Left hindlimb (tissue), 1 donor: ENCODE measurements at regions not wholly inside any gene's neighbourhood (a gene's known extent, or its start where the extent isn't known, plus 50 kb on each side); places are given as distances from the start of the nearest gene placed in this dataset.
"Not testable (repeated sequence)": the region's sequence is repeated elsewhere in the genome, so short reads cannot be mapped to it uniquely, and the experiment has no call there.

Experiments used
- DNase-seq: peaks from one replicate; pipeline ENCODE4 v3.0.0-alpha.2; 2018

GRCh38 chr2:53096351-53096750 is 671.3 kb upstream of the CHAC2 start:
- no peak for DNase-seq

- no peak for DNase-seq
These were observed 671.9 kb upstream of the CHAC2 start for GRCh38 chr2:53095664-53096063.

GRCh38 chr2:53095227-53095626 is 672.4 kb upstream of the CHAC2 start:
- DNase-seq: no peak

- no peak for DNase-seq
These were observed 674.2 kb upstream of the CHAC2 start for GRCh38 chr2:53093355-53093754.

DNA sequence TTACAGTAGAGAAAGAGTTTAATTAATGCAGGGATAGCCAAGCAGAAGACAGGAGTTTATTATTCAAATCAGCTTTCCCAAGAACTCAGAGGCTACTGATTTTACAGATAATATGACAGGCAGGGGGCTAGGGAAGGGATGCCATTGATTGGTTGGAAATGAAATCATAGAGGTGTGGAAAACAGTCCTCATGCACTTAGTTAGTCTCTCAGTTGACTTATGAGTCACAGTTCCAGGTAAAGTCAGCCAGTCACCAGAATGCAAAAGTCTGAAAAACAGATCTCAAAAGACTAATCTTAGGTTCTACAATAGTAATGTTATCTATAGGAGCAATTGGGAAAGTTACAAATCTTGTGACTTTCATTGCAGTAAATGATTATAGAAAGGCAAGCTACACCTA is 676.4 kb upstream of the CHAC2 start:
- DNase-seq: no peak

- no peak for DNase-seq
These were observed 679.6 kb upstream of the CHAC2 start for GRCh38 chr2:53087874-53088461.

DNA sequence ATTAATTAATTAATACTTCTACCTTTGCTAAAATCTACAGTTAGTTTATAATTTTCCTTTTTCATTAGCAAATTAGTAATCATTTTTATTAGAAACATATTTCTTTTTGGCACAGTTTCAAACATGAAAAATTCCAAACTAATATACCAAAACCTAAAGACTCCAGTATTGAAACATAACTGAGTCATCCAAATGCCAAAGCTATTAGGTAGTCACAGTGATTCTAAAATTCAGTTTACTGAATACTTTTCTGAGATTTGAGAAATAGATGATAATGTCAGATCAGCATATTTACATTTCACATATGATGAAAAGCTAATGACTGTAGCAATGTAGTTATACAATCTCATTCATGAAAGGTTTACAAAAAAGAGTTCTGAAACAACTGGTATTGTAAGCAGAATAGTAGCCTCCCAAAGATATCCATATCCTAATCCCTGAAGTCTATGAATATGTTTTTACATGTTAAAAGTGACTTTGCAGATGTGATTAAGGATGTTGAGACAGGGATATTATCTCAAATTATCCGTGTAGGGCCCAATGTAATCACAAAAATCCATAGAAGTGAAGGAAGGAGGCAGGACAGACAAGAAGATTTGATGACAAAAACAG is 680.2 kb upstream of the CHAC2 start:
- no peak for DNase-seq

DNA sequence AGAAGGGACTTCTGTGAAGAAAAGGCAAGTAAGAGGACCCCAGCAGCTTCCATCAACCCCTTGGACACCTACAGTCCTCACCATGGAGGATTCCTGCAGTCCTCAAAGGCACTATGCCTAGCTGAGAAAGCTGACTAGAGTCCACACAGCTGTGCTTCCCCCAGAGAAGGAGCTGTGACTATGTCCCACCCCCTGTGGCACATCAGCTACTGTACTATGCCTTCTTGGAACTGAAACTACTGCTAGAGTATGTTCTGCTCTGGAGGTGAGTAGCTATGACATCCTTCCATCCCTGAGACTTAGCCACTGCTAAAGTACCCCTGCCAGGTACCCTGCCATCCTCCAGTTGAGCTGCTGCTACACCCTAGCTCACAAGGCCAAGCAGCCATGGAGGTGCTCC is 690.2 kb upstream of the CHAC2 start:
- DNase-seq: no peak

- DNase-seq: no peak
These were observed 691.8 kb upstream of the CHAC2 start for GRCh38 chr2:53075760-53076159.

- DNase-seq: no peak
These were observed 700.1 kb upstream of the CHAC2 start for GRCh38 chr2:53067533-53067932.

DNA sequence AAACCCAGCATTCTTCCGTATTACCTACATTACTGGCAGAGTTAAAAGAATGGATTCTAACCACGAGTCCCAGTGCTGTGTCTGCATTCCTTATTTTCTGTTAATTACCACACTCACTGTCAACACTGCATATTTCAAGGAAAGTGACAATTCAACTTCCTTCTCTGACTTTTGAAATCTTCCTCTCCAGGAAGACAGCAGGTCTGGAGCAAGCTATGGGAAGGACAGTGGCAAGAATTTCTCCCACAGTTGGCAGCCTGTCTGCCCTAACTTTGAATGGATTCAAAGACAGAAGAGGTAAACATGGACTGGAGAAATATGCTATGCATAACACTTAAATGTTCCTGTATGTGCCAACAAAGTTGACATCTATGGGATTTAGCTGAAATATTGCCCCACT is 700.5 kb upstream of the CHAC2 start:
- no peak for DNase-seq

DNA sequence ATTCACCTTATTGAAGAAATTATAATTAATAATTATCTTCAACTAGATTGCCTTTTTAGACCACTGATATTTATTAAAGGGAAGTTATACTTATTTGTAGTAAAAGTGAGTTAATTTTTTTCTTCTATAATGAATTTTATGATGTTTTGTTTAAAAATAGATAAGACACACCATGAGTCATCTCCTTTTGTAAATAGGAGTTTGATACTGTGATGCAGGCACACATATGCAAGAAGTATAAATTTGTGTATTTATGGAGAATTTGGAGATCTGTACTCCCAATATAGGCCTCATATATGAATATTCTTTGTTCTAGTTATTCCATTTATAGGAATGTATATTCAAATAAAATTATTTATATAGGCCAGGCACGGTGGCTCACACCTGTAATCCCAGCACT is 703.5 kb upstream of the CHAC2 start:
- no peak for DNase-seq

- no peak for DNase-seq
These were observed 709.1 kb upstream of the CHAC2 start for GRCh38 chr2:53058526-53058925.

DNA sequence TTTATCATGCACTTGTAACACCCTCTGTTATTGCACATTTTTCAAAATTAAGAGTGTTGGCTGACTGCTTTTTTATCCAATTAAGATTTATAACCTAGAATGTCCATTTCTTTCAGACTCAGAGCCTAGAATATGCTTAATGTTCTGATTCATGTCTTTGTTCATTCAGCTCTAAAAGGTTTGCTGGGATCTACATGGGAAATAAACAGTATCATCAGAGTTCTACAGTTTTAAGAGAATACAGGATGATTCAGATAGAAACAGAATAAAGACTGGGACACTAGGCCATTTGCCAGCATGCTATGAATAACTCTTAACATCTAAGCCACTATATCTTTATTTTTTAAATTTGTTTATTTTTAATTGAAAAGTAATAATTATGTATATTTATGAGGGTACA is 713.7 kb upstream of the CHAC2 start:
- DNase-seq: no peak

DNA sequence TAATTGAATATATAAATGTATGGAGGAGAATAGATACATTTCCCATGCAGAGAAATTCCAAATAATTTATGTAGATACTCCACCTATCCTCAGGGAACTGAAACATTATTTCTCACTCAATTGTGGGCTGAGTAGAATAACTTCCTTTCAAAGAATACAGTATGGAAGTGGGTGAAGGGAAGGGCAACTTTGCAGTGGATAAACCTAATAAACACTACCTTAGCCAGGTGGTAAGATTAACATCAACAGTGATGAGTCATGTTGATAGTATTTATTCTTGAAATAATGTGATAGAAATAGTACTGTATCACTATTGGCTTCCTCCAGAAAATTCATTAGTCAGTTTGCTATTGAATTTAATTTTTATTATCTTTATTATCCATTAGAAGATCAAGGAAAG is 716.4 kb upstream of the CHAC2 start:
- no peak for DNase-seq

DNA sequence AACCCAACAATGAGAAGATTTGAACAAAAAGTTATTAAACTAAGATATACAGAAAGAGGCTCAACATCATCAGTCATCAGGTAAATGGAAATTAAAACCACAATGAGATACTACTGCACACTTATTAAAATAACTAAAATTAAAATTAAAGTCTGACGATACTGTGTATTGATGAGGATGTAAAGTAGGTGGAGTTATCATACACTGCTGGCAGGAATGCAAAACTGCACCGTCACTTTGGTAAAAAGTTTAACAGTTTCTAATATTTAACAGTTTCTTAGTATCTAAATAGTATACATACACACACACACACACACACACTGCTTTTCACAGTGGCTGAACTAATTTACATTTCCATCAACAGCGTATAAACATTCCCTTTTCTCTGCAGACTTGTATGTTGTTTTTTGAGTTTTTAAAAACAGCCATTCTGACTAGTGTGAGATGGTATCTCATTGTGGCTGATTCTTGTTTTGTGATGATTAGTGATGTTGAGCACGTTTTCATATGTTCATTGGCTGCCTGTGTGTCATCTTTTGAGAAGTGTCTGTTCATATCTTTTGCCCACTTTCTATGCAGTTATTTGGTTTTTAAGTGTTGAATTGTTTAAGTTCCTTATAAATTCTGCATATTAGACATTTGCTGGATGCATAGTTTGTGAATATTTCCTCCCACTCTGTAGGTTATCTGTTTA is 726.9 kb upstream of the CHAC2 start:
- DNase-seq: no peak

GRCh38 chr2:53036196-53036595 is 731.4 kb upstream of the CHAC2 start:
- DNase-seq: no peak

- no peak for DNase-seq
These were observed 732.5 kb upstream of the CHAC2 start for GRCh38 chr2:53035153-53035552.

DNA sequence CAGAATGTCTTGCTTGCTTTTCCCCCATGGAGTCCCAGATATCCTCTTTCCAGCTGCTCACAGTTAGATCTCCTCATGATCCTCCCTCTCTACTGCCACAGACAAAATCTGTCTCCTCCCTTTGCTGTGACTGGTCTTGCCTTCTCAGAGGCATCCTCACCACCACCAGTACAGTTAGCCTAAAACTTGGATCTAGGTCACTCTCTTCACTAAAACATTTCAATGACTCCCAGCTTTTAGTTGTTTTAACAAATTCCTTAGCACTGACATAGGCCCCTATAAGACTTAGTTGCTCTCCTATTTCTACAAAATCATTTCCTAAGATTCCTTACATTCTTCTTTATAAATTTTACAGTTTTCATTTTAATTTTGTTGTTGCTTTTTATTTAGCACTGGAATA is 734.2 kb upstream of the CHAC2 start:
- no peak for DNase-seq

DNA sequence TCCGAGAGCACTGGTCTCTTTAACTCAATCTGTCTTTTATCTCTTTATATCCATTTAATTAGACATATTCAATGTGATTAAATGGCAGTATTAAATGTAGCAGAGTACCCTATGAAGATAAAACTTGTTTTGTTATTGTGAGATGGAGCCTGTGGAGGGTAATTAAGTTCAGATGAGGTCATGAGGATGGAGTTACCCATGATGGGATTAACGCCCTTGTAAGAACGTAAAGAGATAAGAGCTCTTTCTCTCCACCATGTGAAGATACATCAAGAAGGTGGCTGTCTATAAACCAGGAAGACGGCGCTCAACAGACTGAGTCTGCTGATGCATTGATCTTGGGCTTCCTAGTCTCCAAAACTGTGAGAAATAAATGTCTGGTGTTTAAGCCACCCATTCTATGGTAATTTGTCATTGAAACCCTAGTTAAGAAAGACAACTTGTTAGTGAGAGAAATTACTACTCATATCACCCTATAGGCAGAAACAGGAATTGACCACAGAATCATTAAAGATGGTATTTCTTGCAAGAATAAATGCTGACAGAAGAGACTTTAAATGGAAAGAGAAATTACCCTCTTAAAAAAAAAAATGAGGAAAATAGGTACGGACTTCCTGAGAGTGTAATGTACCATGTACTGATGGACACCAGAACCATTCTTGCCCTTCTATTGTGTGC is 738.7 kb upstream of the CHAC2 start:
- no peak for DNase-seq

GRCh38 chr2:53028225-53028624 is 739.4 kb upstream of the CHAC2 start:
- DNase-seq: no peak

DNA sequence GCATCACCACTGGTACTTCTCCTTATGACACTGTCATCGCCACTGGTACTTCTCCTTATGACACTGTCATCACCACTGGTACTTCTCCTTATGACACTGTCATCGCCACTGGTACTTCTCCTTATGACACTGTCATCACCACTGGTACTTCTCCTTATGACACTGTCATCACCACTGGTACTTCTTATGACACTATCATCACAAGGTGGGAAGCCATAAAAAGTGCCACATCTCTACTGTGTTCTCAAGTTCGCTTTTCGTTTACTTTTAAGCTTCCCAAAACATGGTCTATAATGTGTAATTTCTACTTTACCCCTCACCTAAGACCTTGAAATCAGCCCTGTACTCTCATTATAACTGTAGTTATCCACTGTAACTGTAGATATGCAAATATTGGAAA is 745.4 kb upstream of the CHAC2 start:
- not testable (repeated sequence) for DNase-seq

GRCh38 chr2:53021828-53022227 is 745.8 kb upstream of the CHAC2 start:
- no peak for DNase-seq

DNA sequence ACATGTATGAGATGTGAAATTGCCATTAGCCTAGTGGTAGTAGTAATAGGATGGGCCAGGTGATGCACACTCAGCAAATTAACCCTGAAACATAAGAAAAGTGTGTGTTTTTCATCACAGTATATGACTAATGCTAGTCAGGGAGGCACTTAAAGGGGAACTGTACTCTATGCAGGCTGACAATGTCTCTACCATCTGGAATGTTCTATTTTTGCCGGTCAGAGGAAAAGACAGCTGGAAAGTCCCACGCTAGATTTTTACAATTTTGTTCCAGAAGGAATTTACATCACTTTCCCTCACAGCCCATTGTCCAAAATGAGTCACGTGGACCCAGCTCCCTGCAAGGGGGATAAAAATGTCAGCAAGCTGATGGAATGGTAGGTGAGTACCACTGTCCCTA is 746.3 kb upstream of the CHAC2 start:
- DNase-seq: peak; percentile 33
